DOHH2 (cell line): ENCODE measurements at regions not wholly inside any gene's neighbourhood (a gene's known extent, or its start where the extent isn't known, plus 50 kb on each side); places are given as distances from the start of the nearest gene placed in this dataset.

Source experiments
- H3F3A ChIP-seq: fragments of 200-600 bp; sonication (generic), shearing (Covaris generic); 2 replicates; pipeline ENCODE4 v1.6.0; 2016; ENCODE audit warnings: antibody characterized with exemption, mild to moderate bottlenecking; ENCODE audit not compliant: control insufficient read depth, insufficient read depth
- H3K27ac ChIP-seq: fragments of 200-600 bp; sonication (generic); 2 replicates; pipeline ENCODE4 v1.5.1; 2014; ENCODE audit warnings: low read depth, mild to moderate bottlenecking, low read length, moderate library complexity
- H3K27me3 ChIP-seq: fragments of 200-600 bp; sonication (generic); 2 replicates; pipeline ENCODE4 v1.6.1; 2014; ENCODE audit warnings: mild to moderate bottlenecking, low read length, mixed read lengths; ENCODE audit not compliant: control insufficient read depth
- H3K36me3 ChIP-seq: fragments of 200-600 bp; sonication (generic); 2 replicates; pipeline ENCODE4 v1.6.1; 2014; ENCODE audit warnings: mild to moderate bottlenecking, low read length, moderate library complexity, mixed read lengths; ENCODE audit not compliant: control insufficient read depth
- H3K4me1 ChIP-seq: fragments of 200-600 bp; sonication (generic); 2 replicates; pipeline ENCODE4 v1.6.1; 2014; ENCODE audit warnings: mild to moderate bottlenecking, low read length, mixed read lengths; ENCODE audit not compliant: control insufficient read depth
- H3K4me2 ChIP-seq: fragments of 200-600 bp; sonication (generic); 2 replicates; pipeline ENCODE4 v1.6.0; 2014; ENCODE audit warnings: mild to moderate bottlenecking, low read length, moderate library complexity
- H3K4me3 ChIP-seq: fragments of 200-600 bp; sonication (generic); 2 replicates; pipeline ENCODE4 v1.5.1; 2014; ENCODE audit warnings: mild to moderate bottlenecking, low read length, mixed read lengths
- H3K79me2 ChIP-seq: fragments of 200-600 bp; sonication (generic); 2 replicates; pipeline ENCODE4 v1.6.1; 2014; ENCODE audit warnings: mild to moderate bottlenecking, low read length, mixed read lengths; ENCODE audit not compliant: control insufficient read depth
- H3K9me2 ChIP-seq: fragments of 200-600 bp; sonication (generic); replicated peaks from 2 replicates; pipeline ENCODE4 v1.6.1; 2014; ENCODE audit warnings: mild to moderate bottlenecking, low read length, mixed read lengths; ENCODE audit not compliant: control insufficient read depth
- H3K9me3 ChIP-seq: fragments of 200-600 bp; sonication (generic); 2 replicates; pipeline ENCODE4 v1.6.1; 2014; ENCODE audit warnings: antibody characterized with exemption, low read length, mixed read lengths; ENCODE audit not compliant: control insufficient read depth, insufficient read depth
- H4K20me1 ChIP-seq: fragments of 200-600 bp; sonication (generic); 2 replicates; pipeline ENCODE4 v1.6.0; 2014; ENCODE audit warnings: low read depth, mild to moderate bottlenecking, antibody characterized with exemption, low read length, moderate library complexity; ENCODE audit not compliant: control insufficient read depth, insufficient read depth
- EZH2phosphoT487 ChIP-seq: fragments of 200-600 bp; sonication (generic); IDR thresholded peaks from 2 replicates; pipeline ENCODE4 v1.6.1; 2017; ENCODE audit warnings: borderline replicate concordance, mild to moderate bottlenecking, antibody characterized with exemption, low read length, moderate library complexity, mixed read lengths
- TF ChIP-seq, protein P1 (sequence below): fragments of 200-600 bp; sonication (generic); IDR thresholded peaks from one replicate; pipeline ENCODE4 v1.5.1; 2014; ENCODE audit warnings: antibody characterized with exemption, mild to moderate bottlenecking, low read depth, low read length; ENCODE audit not compliant: poor library complexity, severe bottlenecking

- H3K27me3 ChIP-seq = no peaks in the 10 kb centered on the region; the same call in 1 of the 2 replicates
These were observed 941.9 kb upstream of the FANCL start for GRCh38 chr2:59183070-59183469.

DNA sequence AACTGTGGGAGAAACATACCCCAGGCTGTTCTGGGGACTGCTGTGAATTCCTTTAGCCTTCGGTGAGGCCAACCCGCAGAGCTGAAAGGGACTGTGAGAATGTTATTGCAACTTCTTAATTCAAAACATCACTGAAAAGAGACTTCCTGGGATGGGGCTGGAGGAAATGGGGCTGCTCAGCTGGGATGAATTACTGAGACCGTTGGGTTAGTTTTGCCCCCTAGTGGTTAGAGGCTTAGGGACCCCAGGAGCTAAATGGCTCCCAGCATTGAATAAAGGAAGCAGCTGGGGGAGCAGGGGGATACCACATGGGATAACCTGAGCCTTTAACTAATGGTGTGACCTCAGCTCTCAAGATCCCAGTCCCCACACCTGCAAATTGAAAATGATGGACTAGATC is 941.1 kb upstream of the FANCL start:
- H3K4me3 ChIP-seq = no peak overlapping the region

More at GRCh38 chr2:59183070-59183469, 941.9 kb upstream of the FANCL start:
- Histone ChIP-seq H3K4me3 (no peak overlapping the region), H3K9me2 (no peaks in the 10 kb centered on the region), H3K9me3 (no peaks in the 10 kb centered on the region), H3K79me2 (no peaks in the 10 kb centered on the region), H4K20me1 (no peaks in the 10 kb centered on the region), H3K4me1 (no peaks in the 10 kb centered on the region), H3K36me3 (no peaks in the 10 kb centered on the region), H3F3A (no peaks in the 10 kb centered on the region), H3K4me2 (no peak overlapping the region), H3K27ac (no peak overlapping the region)
- TF ChIP-seq EZH2phosphoT487 = no peak
- TF ChIP-seq, protein P1, sequence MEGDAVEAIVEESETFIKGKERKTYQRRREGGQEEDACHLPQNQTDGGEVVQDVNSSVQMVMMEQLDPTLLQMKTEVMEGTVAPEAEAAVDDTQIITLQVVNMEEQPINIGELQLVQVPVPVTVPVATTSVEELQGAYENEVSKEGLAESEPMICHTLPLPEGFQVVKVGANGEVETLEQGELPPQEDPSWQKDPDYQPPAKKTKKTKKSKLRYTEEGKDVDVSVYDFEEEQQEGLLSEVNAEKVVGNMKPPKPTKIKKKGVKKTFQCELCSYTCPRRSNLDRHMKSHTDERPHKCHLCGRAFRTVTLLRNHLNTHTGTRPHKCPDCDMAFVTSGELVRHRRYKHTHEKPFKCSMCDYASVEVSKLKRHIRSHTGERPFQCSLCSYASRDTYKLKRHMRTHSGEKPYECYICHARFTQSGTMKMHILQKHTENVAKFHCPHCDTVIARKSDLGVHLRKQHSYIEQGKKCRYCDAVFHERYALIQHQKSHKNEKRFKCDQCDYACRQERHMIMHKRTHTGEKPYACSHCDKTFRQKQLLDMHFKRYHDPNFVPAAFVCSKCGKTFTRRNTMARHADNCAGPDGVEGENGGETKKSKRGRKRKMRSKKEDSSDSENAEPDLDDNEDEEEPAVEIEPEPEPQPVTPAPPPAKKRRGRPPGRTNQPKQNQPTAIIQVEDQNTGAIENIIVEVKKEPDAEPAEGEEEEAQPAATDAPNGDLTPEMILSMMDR = no peak

DNA sequence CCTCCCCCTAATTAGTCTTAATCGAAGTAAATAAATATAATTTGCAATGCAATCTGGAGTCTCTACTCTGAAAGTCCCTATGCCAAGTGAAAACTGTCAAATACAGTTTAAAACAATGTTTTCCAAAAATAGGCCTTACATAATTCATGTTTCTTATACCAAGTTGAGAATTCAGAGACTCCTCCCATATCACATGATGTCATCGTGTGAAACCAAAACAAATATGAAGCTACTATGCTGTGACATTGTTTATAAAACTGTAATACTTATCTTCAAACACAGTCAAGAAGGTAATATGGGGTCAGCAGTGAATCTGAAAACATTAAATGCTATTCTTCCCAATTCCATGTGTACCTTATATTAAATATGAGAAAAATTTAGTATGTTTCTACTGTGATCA is 940.2 kb upstream of the FANCL start:
- H3K36me3 ChIP-seq = no peaks in the 10 kb centered on the region
- no peak for TF ChIP-seq EZH2phosphoT487
- TF ChIP-seq, protein P1 = no peak
- no peaks in the 10 kb centered on the region for H3K4me1 ChIP-seq
- no peak overlapping the region for H3K4me2 ChIP-seq
- H3K9me3 ChIP-seq = no peaks in the 10 kb centered on the region
- H3F3A ChIP-seq = no peaks in the 10 kb centered on the region
- H3K4me3 ChIP-seq = no peak overlapping the region
- H4K20me1 ChIP-seq = no peaks in the 10 kb centered on the region
- no peak overlapping the region for H3K27ac ChIP-seq
- H3K27me3 ChIP-seq = no peaks in the 10 kb centered on the region
- H3K79me2 ChIP-seq = no peaks in the 10 kb centered on the region
- H3K9me2 ChIP-seq = no peaks in the 10 kb centered on the region

More for the DNA sequence above, 941.1 kb upstream of the FANCL start:
- Histone ChIP-seq H3K27me3 (no peaks in the 10 kb centered on the region; the same call in 1 of the 2 replicates), H3F3A (no peaks in the 10 kb centered on the region), H3K36me3 (no peaks in the 10 kb centered on the region), H4K20me1 (no peaks in the 10 kb centered on the region), H3K27ac (no peak overlapping the region), H3K79me2 (no peaks in the 10 kb centered on the region), H3K4me2 (no peak overlapping the region), H3K4me1 (no peaks in the 10 kb centered on the region), H3K9me2 (no peaks in the 10 kb centered on the region), H3K9me3 (no peaks in the 10 kb centered on the region)
- TF ChIP-seq, protein P1 = peak; percentile 75
- TF ChIP-seq EZH2phosphoT487 = no peak
